Kidney capillary endothelial cell (primary cell): ENCODE measurements at regions not wholly inside any gene's neighbourhood (a gene's known extent, or its start where the extent isn't known, plus 50 kb on each side); places are given as distances from the start of the nearest gene placed in this dataset.

Experiments
- DNase-seq: peaks from one replicate; pipeline ENCODE4 v3.0.0-alpha.2; 2018; ENCODE audit warnings: low spot score

- DNase-seq: no peak
Observed at GRCh38 chr18:70386582-70386981, 97.7 kb downstream of the SOCS6 start.

DNA sequence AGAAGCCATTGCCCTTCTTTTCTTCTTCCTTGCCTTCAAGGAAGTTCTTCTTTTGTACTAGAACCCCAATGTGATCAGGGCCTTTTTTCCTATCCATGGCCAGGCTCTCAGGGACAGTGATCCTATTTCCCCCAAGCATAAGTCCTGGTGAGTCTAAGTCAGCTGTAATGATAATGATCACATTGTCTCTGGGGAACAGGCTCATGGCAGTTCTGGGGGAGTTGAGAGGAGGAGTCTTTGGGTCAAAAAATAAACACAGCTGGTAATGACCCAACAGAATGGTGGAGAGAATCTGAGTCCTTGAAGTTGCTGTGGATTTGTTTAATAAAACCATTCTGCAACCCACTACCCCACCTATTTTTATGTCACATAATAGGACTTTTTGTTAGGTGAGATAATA lies 96.6 kb downstream of the SOCS6 start:
- DNase-seq: no peak

DNA sequence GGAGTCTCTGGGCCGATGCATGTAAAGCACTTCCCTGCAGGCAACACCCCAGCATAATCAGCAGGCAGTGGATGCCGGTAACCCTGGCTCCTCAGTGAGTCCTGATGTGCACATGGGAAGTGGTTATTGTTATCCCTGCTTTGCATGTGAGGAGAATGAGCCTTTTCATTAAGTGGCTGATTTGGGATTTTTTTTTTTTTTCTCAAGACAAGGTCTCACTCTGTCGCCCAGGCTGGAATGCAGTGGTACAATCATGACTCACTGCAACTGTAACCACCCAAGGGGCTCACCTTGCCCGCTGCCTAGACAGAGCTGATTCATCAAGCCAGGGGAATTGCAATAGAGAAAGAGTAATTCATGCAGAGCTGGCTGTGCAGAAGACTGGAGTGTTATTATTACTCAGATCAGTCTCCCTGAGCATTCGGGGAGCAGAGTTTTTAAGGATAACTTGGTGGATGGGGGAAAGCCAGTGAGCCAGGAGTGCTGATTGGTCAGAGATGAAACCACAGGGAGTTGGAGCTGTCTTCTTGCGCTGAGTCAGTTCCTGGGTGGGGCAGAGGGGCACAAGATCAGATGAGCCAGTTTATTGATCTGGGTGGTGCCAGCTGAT lies 95.4 kb downstream of the SOCS6 start:
- peak; percentile 26 for DNase-seq

- no peak for DNase-seq
Observed at GRCh38 chr18:70382992-70383717, 94.3 kb downstream of the SOCS6 start.

GRCh38 chr18:70382017-70382416 lies 93.2 kb downstream of the SOCS6 start:
- DNase-seq: no peak

GRCh38 chr18:70380915-70381896 lies 92.4 kb downstream of the SOCS6 start:
- DNase-seq: peak; percentile 33
